Hypothalamus (tissue), 51 donors: ENCODE measurements at regions not wholly inside any gene's neighbourhood (a gene's known extent, or its start where the extent isn't known, plus 50 kb on each side); places are given as distances from the start of the nearest gene placed in this dataset.
A peak's percentile ranks its signal among the peaks of the same experiment; 100 is the strongest.
"Not testable (repeated sequence)": the region's sequence is repeated elsewhere in the genome, so short reads cannot be mapped to it uniquely, and the experiment has no call there.

ENCODE experiments used
- DNase-seq, 51 donors: peaks; one replicate each; lab custom pipeline; 2025; lab: John Stamatoyannopoulos, UW

GRCh38 chr7:15143936-15144335 is 241.4 kb upstream of the DGKB start:
- DNase-seq = no peak

GRCh38 chr7:15143121-15143520 is 240.6 kb upstream of the DGKB start:
- no peak for DNase-seq

GRCh38 chr7:15140431-15140830 is 237.9 kb upstream of the DGKB start:
- no peak for DNase-seq

- DNase-seq = no peak
Observed at GRCh38 chr7:15131661-15132060, 229.1 kb upstream of the DGKB start.

- no peak for DNase-seq
Observed at GRCh38 chr7:15130666-15131541, 228.4 kb upstream of the DGKB start.

- DNase-seq = no peak
Observed at GRCh38 chr7:15128716-15129115, 226.2 kb upstream of the DGKB start.

- not testable (repeated sequence) for DNase-seq
Observed at GRCh38 chr7:15126653-15127052, 224.1 kb upstream of the DGKB start.

GRCh38 chr7:15123901-15124300 is 221.3 kb upstream of the DGKB start:
- no peak for DNase-seq

- no peak for DNase-seq
Observed at GRCh38 chr7:15113752-15114151, 211.2 kb upstream of the DGKB start.

GRCh38 chr7:15105711-15106110 is 203.2 kb upstream of the DGKB start:
- DNase-seq = no peak

GRCh38 chr7:15104411-15105092 is 202.0 kb upstream of the DGKB start:
- no peak for DNase-seq

- no peak for DNase-seq
Observed at GRCh38 chr7:15099074-15099473, 196.5 kb upstream of the DGKB start.

GRCh38 chr7:15096853-15097252 is 194.3 kb upstream of the DGKB start:
- DNase-seq = no peak

- DNase-seq = no peak
Observed at GRCh38 chr7:15094989-15095388, 192.4 kb upstream of the DGKB start.

- DNase-seq = peak in 1 of 51 donors; percentile 1
Observed at GRCh38 chr7:15087771-15088170, 185.2 kb upstream of the DGKB start.

GRCh38 chr7:15086862-15087261 is 184.3 kb upstream of the DGKB start:
- DNase-seq = no peak

GRCh38 chr7:15086131-15086611 is 183.6 kb upstream of the DGKB start:
- no peak for DNase-seq

- no peak for DNase-seq
Observed at GRCh38 chr7:15085366-15085765, 182.8 kb upstream of the DGKB start.

- DNase-seq = no peak
Observed at GRCh38 chr7:15084368-15084767, 181.8 kb upstream of the DGKB start.

- DNase-seq = no peak
Observed at GRCh38 chr7:15081891-15082290, 179.3 kb upstream of the DGKB start.

- no peak for DNase-seq
Observed at GRCh38 chr7:15073301-15073700, 170.8 kb upstream of the DGKB start.

- DNase-seq = no peak
Observed at GRCh38 chr7:15068324-15068723, 165.8 kb upstream of the DGKB start.
